Panc1 (cell line): ENCODE measurements at regions not wholly inside any gene's neighbourhood (a gene's known extent, or its start where the extent isn't known, plus 50 kb on each side); places are given as distances from the start of the nearest gene placed in this dataset.

ENCODE experiments used
- ATAC-seq: fragments of 200-7000 bp; cut with Tn5 transposase; 2 replicates; pipeline ENCODE4 v1.9.1; 2020; ENCODE audit warnings: mild to moderate bottlenecking, moderate library complexity
- BruUV-seq: library from RNA; stranded (reverse); fragments of 400-500 nt; replicated peaks from 2 replicates; lab custom pipeline; 2021; lab: Mats Ljungman, UMichigan
- CTCF ChIA-PET: fragments of 300-600 bp; sonication (Branson Sonifier 250); formaldehyde crosslinking; loops from one replicate; lab custom pipeline; 2022; ENCODE audit warnings: antibody characterized with exemption; lab: Charles Lee
- POLR2A ChIA-PET: fragments of 300-600 bp; sonication (Branson Sonifier 250); formaldehyde crosslinking; loops from one replicate; lab custom pipeline; 2022; ENCODE audit warnings: antibody characterized with exemption; lab: Charles Lee
- DNase-seq: peaks from one replicate; pipeline ENCODE4 v3.0.0-alpha.2; 2010; ENCODE audit warnings: low read depth, low spot score
- H3K27ac ChIP-seq: 2 replicates; pipeline ENCODE4 v1.5.1; 2011; ENCODE audit warnings: mild to moderate bottlenecking, low read length, inconsistent platforms
- H3K27me3 ChIP-seq: fragments of 200-500 bp; sonication (Bioruptor generic); 2 replicates; pipeline ENCODE4 v1.6.0; 2014; ENCODE audit warnings: low read length, inconsistent platforms; ENCODE audit not compliant: control insufficient read depth, insufficient read depth
- H3K36me3 ChIP-seq: fragments of 200-500 bp; sonication (Bioruptor generic); 2 replicates; pipeline ENCODE4 v1.5.1; 2014; ENCODE audit warnings: inconsistent platforms, mild to moderate bottlenecking, low read length, moderate library complexity; ENCODE audit not compliant: control insufficient read depth, insufficient read depth
- H3K4me1 ChIP-seq: 2 replicates; pipeline ENCODE4 v1.5.1; 2011; ENCODE audit warnings: inconsistent platforms, mild to moderate bottlenecking, low read length, moderate library complexity; ENCODE audit not compliant: control insufficient read depth, insufficient read depth
- H3K4me3 ChIP-seq, 2 experiments: 2 replicates each; pipeline ENCODE4 v1.5.1; 2011 to 2012; ENCODE audit warnings: low read depth in 2 of 2, low read length in 2 of 2, mild to moderate bottlenecking in 2 of 2, inconsistent platforms in 1 of 2, moderate library complexity in 1 of 2
- H3K9me3 ChIP-seq: fragments of 200-500 bp; sonication (Bioruptor generic); 2 replicates; pipeline ENCODE4 v1.5.1; 2014; ENCODE audit warnings: low read depth, mild to moderate bottlenecking, inconsistent platforms, low read length, moderate library complexity; ENCODE audit not compliant: control insufficient read depth, insufficient read depth
- POLR2AphosphoS5 ChIP-seq: IDR thresholded peaks from 2 replicates; pipeline ENCODE4 v1.6.1; 2012; ENCODE audit warnings: mild to moderate bottlenecking, low read depth, low read length, moderate library complexity
- SIN3A ChIP-seq: IDR thresholded peaks from 2 replicates; pipeline ENCODE4 v1.6.1; 2012; ENCODE audit warnings: low read depth, mild to moderate bottlenecking, low read length, moderate library complexity, borderline replicate concordance; ENCODE audit not compliant: insufficient read depth
- TCF7L2 ChIP-seq: IDR thresholded peaks from 2 replicates; pipeline ENCODE4 v1.6.1; 2011; ENCODE audit warnings: mild to moderate bottlenecking, low read depth, low read length, inconsistent platforms
- in situ Hi-C: cut with HindIII; loops from 2 replicates; pipeline ENCODE4 v1.10.0; 2016; ENCODE audit warnings: low sequenced_read_pairs, low pct_unique_long_range_greater_than_20kb
- intact Hi-C: fragments of 100-400 bp; cut with micrococcal nuclease; formaldehyde crosslinking; loops from one replicate; pipeline ENCODE4 v1.10.0; 2022; ENCODE audit not compliant: unreplicated experiment
- TF ChIP-seq, protein P1 (sequence below): fragments of 450-650 bp; IDR thresholded peaks from 2 replicates; pipeline ENCODE4 v1.5.1; 2017; ENCODE audit warnings: mild to moderate bottlenecking
- TF ChIP-seq, protein P2 (sequence below), 2 experiments: IDR thresholded peaks; 2 replicates each; pipeline ENCODE4 v1.6.1; 2011 to 2012; ENCODE audit warnings: low read depth in 2 of 2, control low read depth in 1 of 2, low read length in 1 of 2, mild to moderate bottlenecking in 1 of 2, moderate library complexity in 1 of 2; ENCODE audit not compliant: insufficient read depth in 1 of 2

DNA sequence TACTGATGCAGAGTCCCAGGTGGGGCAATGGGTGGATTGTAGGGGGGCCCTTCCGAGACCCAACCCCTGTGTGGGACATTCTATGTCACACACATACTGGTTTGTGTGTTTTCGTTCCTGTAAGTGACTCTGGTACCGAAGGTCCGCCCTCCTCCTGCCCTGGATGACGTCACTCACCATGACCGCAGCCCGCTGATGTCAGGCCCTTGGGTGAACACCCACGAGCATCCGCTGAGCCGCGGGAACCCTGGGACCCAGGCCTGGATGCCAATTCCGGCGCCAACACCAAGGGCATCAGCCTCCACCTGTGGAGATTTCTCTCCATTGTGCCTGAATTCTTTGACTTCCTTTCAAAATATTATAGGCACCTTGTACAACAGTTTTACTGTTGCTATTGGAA lies 184.3 kb downstream of the MTRR start:
- in situ Hi-C loops (no loop called here), intact Hi-C loops (no loop called here)
- Histone ChIP-seq H3K4me1 (no peaks in the 10 kb centered on the region), H3K27me3 (no peaks in the 10 kb centered on the region; the same call in 1 of the 2 replicates), H3K27ac (no peak overlapping the region), H3K9me3 (no peaks in the 10 kb centered on the region), H3K4me3 (no peak overlapping the region), H3K36me3 (no peaks in the 10 kb centered on the region)
- CTCF ChIA-PET = no interaction called here
- BruUV-seq = no TSS peak
- POLR2A ChIA-PET = no interaction called here
- no peak for TF ChIP-seq SIN3A
- no peak for DNase-seq
- no peak for ATAC-seq

DNA sequence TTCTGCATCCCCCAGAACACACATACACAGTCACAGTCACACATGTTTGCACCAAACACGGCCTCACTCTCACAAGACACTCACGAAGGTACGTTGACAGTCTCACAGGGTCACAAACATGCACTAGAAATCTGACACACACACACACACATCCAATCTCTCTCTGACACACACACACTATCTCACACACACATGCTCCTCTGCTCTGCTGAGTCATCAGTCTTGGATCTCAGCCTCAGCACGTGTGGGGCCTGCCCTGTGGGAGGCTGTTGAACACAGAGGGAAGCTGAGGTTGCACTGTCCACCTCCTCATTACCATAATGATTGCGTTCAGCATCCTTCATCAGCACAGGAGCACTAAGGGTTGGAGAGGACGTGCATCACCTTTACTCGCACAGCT lies 188.8 kb downstream of the MTRR start:
- Histone ChIP-seq H3K9me3 (no peaks in the 10 kb centered on the region), H3K27ac (no peak overlapping the region), H3K36me3 (no peaks in the 10 kb centered on the region), H3K27me3 (no peaks in the 10 kb centered on the region; the same call in 1 of the 2 replicates), H3K4me1 (no peaks in the 10 kb centered on the region), H3K4me3 (no peak overlapping the region)
- intact Hi-C loops (no loop called here), in situ Hi-C loops (no loop called here)
- ChIA-PET POLR2A (no interaction called here), CTCF (no interaction called here)
- TF ChIP-seq TCF7L2 (no peak), SIN3A (no peak), POLR2AphosphoS5 (no peak)
- TF ChIP-seq, protein P1, sequence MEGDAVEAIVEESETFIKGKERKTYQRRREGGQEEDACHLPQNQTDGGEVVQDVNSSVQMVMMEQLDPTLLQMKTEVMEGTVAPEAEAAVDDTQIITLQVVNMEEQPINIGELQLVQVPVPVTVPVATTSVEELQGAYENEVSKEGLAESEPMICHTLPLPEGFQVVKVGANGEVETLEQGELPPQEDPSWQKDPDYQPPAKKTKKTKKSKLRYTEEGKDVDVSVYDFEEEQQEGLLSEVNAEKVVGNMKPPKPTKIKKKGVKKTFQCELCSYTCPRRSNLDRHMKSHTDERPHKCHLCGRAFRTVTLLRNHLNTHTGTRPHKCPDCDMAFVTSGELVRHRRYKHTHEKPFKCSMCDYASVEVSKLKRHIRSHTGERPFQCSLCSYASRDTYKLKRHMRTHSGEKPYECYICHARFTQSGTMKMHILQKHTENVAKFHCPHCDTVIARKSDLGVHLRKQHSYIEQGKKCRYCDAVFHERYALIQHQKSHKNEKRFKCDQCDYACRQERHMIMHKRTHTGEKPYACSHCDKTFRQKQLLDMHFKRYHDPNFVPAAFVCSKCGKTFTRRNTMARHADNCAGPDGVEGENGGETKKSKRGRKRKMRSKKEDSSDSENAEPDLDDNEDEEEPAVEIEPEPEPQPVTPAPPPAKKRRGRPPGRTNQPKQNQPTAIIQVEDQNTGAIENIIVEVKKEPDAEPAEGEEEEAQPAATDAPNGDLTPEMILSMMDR = no peak
- TF ChIP-seq, protein P2, sequence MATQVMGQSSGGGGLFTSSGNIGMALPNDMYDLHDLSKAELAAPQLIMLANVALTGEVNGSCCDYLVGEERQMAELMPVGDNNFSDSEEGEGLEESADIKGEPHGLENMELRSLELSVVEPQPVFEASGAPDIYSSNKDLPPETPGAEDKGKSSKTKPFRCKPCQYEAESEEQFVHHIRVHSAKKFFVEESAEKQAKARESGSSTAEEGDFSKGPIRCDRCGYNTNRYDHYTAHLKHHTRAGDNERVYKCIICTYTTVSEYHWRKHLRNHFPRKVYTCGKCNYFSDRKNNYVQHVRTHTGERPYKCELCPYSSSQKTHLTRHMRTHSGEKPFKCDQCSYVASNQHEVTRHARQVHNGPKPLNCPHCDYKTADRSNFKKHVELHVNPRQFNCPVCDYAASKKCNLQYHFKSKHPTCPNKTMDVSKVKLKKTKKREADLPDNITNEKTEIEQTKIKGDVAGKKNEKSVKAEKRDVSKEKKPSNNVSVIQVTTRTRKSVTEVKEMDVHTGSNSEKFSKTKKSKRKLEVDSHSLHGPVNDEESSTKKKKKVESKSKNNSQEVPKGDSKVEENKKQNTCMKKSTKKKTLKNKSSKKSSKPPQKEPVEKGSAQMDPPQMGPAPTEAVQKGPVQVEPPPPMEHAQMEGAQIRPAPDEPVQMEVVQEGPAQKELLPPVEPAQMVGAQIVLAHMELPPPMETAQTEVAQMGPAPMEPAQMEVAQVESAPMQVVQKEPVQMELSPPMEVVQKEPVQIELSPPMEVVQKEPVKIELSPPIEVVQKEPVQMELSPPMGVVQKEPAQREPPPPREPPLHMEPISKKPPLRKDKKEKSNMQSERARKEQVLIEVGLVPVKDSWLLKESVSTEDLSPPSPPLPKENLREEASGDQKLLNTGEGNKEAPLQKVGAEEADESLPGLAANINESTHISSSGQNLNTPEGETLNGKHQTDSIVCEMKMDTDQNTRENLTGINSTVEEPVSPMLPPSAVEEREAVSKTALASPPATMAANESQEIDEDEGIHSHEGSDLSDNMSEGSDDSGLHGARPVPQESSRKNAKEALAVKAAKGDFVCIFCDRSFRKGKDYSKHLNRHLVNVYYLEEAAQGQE (IDR thresholded peaks at IDR 0.05; ENCODE audit: insufficient read depth in 1 of 2, low read depth in 2 of 2, low read length in 1 of 2) = no peak
- ATAC-seq (no peak), DNase-seq (no peak)
- BruUV-seq = no TSS peak

DNA sequence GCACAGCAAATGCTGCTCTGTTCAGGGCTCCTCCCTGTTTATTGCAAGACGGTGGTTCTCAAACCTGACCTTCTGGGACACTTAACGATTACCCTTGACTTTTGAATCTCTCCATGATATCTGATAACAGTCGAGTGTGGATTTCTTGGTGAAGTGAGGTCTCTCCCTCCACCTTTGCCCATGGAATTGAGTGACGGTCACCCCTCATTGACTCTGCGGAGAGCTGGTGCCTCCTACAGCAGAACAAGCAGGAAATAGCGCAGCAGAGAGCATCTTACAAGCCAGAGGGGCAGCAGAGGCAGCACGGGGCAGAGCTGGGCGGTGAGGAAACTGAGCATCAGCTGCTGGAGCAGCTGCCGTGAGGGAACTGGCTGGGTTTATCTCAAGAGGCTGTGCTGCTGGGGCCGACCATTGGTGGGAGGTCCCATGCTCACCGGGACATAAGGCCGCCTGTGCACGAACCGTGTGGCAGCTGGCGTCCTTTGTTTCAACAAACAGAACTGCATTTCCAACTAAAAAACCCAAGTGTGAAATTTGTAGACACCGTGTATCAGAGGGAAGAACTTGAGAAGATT lies 189.8 kb downstream of the MTRR start:
- ChIA-PET POLR2A (no interaction called here), CTCF (no interaction called here)
- DNase-seq (no peak), ATAC-seq (no peak)
- H3K4me1 ChIP-seq = no peaks in the 10 kb centered on the region
- no peak overlapping the region for H3K27ac ChIP-seq
- in situ Hi-C loops = no loop called here
- no peaks in the 10 kb centered on the region for H3K9me3 ChIP-seq
- no peaks in the 10 kb centered on the region; the same call in 1 of the 2 replicates for H3K27me3 ChIP-seq
- BruUV-seq = no TSS peak
- H3K4me3 ChIP-seq = no peak overlapping the region
- intact Hi-C loops = no loop called here
- TF ChIP-seq, protein P1 = no peak
- TF ChIP-seq TCF7L2 (no peak), SIN3A (no peak), POLR2AphosphoS5 (no peak)
- TF ChIP-seq, protein P2 (IDR thresholded peaks at IDR 0.05; ENCODE audit: insufficient read depth in 1 of 2, low read depth in 2 of 2, low read length in 1 of 2) = no peak
- H3K36me3 ChIP-seq = no peaks in the 10 kb centered on the region
